ENCODE measurements at regions not wholly inside any gene's neighbourhood (a gene's known extent, or its start where the extent isn't known, plus 50 kb on each side); places are given as distances from the start of the nearest gene placed in this dataset.

GRCh38 chr2:16398486-16399043 is 267.1 kb downstream of the CYRIA start:
- WGBS (ENCODE audit: low lambda C conversion rate): 27% methylated on average over 2 of the region's 2 CpGs
- no peaks in the 10 kb centered on the region for H3K27me3 ChIP-seq (ENCODE audit: insufficient read depth)

GRCh38 chr2:16397681-16398475 is 267.8 kb downstream of the CYRIA start:
- H3K79me2 ChIP-seq (ENCODE audit: insufficient read depth): no peaks in the 10 kb centered on the region
- WGBS (ENCODE audit: low lambda C conversion rate): 30% methylated on average over 6 of the region's 6 CpGs
- DNase-seq: no peak
- H4K20me1 ChIP-seq (ENCODE audit: insufficient read depth): no peaks in the 10 kb centered on the region
- H3F3A ChIP-seq (replicated peaks; ENCODE audit: insufficient read depth): no peaks in the 10 kb centered on the region
- H3K27me3 ChIP-seq (ENCODE audit: insufficient read depth): no peaks in the 10 kb centered on the region
- H3K9me2 ChIP-seq: no peaks in the 10 kb centered on the region
- H3K27ac ChIP-seq (ENCODE audit: low read depth in 2 of 2, low read length in 1 of 2): no peak overlapping the region
- POLR2A ChIA-PET: no interaction called here
- H3K9me3 ChIP-seq: no peaks in the 10 kb centered on the region
- no peak overlapping the region for H3K4me3 ChIP-seq (ENCODE audit: low read depth in 2 of 2, low read length in 1 of 2)
- CTCF ChIA-PET: interaction anchor here (0.9 to 1.6 kb wide), 7 partner anchors 9 to 458 kb away, joined by 3 to 5 read pairs (median 4); partner anchors contain the start of gene MYCN
- H3K9ac ChIP-seq: no peak overlapping the region
- H3K4me1 ChIP-seq (ENCODE audit: control insufficient read depth in 1 of 2, insufficient read depth in 2 of 2, low read depth in 1 of 2, low read length in 1 of 2): peaks cover 0 to 23% of the 10 kb centered on the region in 2 experiments; a peak in 2 of 4 replicates
- H2AFZ ChIP-seq (ENCODE audit: low read depth): no peak overlapping the region
- no peak overlapping the region for H3K4me2 ChIP-seq
- no peaks in the 10 kb centered on the region for H3K36me3 ChIP-seq (replicated peaks in 1 of 2; ENCODE audit: control insufficient read depth in 1 of 2, insufficient read depth in 2 of 2, low read length in 1 of 2)
- TF ChIP-seq CTCF (IDR thresholded peaks at IDR 0.05) (no peak), FOXM1 (IDR thresholded peaks at IDR 0.05; ENCODE audit: low read depth) (no peak), CHD2 (IDR thresholded peaks at IDR 0.05; ENCODE audit: low read length, partially characterized antibody) (no peak), MEF2A (IDR thresholded peaks at IDR 0.05; ENCODE audit: borderline replicate concordance, low read depth) (no peak), USF2 (IDR thresholded peaks at IDR 0.05; ENCODE audit: borderline replicate concordance, low read depth, low read length) (no peak), PBX3 (IDR thresholded peaks at IDR 0.05) (no peak), TCF12 (IDR thresholded peaks at IDR 0.05) (no peak), FOXJ3 (CRISPR knock-in tag; IDR thresholded peaks at IDR 0.05) (no peak), EP300 (IDR thresholded peaks at IDR 0.05; ENCODE audit: borderline replicate concordance in 1 of 2, low read depth in 1 of 2, low read length in 1 of 2) (no peak)

More at GRCh38 chr2:16398486-16399043, 267.1 kb downstream of the CYRIA start:
- TF ChIP-seq TAF1 (IDR thresholded peaks at IDR 0.05; ENCODE audit: borderline replicate concordance, low read depth, low read length) (no peak), NRF1 (IDR thresholded peaks at IDR 0.05; ENCODE audit: low read depth, low read length) (no peak), IRF3 (IDR thresholded peaks at IDR 0.05; ENCODE audit: low read depth, low read length) (no peak), CHD2 (IDR thresholded peaks at IDR 0.05; ENCODE audit: low read length, partially characterized antibody) (no peak), EP300 (IDR thresholded peaks at IDR 0.05; ENCODE audit: borderline replicate concordance in 1 of 2, low read depth in 1 of 2, low read length in 1 of 2) (no peak), MAX (IDR thresholded peaks at IDR 0.05; ENCODE audit: low read depth) (no peak), PBX3 (IDR thresholded peaks at IDR 0.05) (no peak), MEF2A (IDR thresholded peaks at IDR 0.05; ENCODE audit: borderline replicate concordance, low read depth) (no peak), RXRA (IDR thresholded peaks at IDR 0.05; ENCODE audit: borderline replicate concordance, low read depth) (no peak), SIN3A (IDR thresholded peaks at IDR 0.05; ENCODE audit: borderline replicate concordance, low read depth, low read length) (no peak), POLR2AphosphoS5 (IDR thresholded peaks at IDR 0.05; ENCODE audit: low read depth, low read length) (no peak)
- ChIA-PET POLR2A (no interaction called here), CTCF (interaction anchor here (0.9 to 1.5 kb wide), 3 partner anchors 9 to 459 kb away, joined by 4 to 5 read pairs (median 5); partner anchors contain the start of gene MYCN)
- no peak overlapping the region for H3K27ac ChIP-seq (ENCODE audit: low read depth in 2 of 2, low read length in 1 of 2)
- H3K79me2 ChIP-seq (ENCODE audit: insufficient read depth): no peaks in the 10 kb centered on the region
- no peaks in the 10 kb centered on the region for H4K20me1 ChIP-seq (ENCODE audit: insufficient read depth)
- H3K9me3 ChIP-seq: no peaks in the 10 kb centered on the region
- H3K9me2 ChIP-seq: no peaks in the 10 kb centered on the region
- H3F3A ChIP-seq (replicated peaks; ENCODE audit: insufficient read depth): no peaks in the 10 kb centered on the region
- H3K4me3 ChIP-seq (ENCODE audit: low read depth in 2 of 2, low read length in 1 of 2): no peak overlapping the region
- peaks cover 0 to 16% of the 10 kb centered on the region in 2 experiments; a peak in 1 of 4 replicates for H3K4me1 ChIP-seq (ENCODE audit: control insufficient read depth in 1 of 2, insufficient read depth in 2 of 2, low read depth in 1 of 2, low read length in 1 of 2)
- no peak for DNase-seq
- no peak overlapping the region for H3K4me2 ChIP-seq
- H3K9ac ChIP-seq: no peak overlapping the region
- H3K36me3 ChIP-seq (replicated peaks in 1 of 2; ENCODE audit: control insufficient read depth in 1 of 2, insufficient read depth in 2 of 2, low read length in 1 of 2): no peaks in the 10 kb centered on the region
- H2AFZ ChIP-seq (ENCODE audit: low read depth): no peak overlapping the region
